GM13977 (cell line): ENCODE measurements at regions not wholly inside any gene's neighbourhood (a gene's known extent, or its start where the extent isn't known, plus 50 kb on each side); places are given as distances from the start of the nearest gene placed in this dataset.

ENCODE experiments used
- DNase-seq: peaks from one replicate; pipeline ENCODE4 v3.0.0; 2012; ENCODE audit warnings: low spot score
- in situ Hi-C: fragments of 300-500 bp; cut with MboI; formaldehyde crosslinking; loops from one replicate; pipeline ENCODE4 v1.12.0; 2022; ENCODE audit warnings: low sequenced_read_pairs, low pct_unique_long_range_greater_than_20kb, mixed read lengths, inconsistent platforms; ENCODE audit not compliant: unreplicated experiment
- TF ChIP-seq, protein P1 (sequence below): IDR thresholded peaks from 2 replicates; pipeline ENCODE4 v1.5.1; 2012; ENCODE audit warnings: mild to moderate bottlenecking, control low read depth; ENCODE audit not compliant: insufficient read depth; ENCODE audit errors: extremely low read depth, missing control alignments

DNA sequence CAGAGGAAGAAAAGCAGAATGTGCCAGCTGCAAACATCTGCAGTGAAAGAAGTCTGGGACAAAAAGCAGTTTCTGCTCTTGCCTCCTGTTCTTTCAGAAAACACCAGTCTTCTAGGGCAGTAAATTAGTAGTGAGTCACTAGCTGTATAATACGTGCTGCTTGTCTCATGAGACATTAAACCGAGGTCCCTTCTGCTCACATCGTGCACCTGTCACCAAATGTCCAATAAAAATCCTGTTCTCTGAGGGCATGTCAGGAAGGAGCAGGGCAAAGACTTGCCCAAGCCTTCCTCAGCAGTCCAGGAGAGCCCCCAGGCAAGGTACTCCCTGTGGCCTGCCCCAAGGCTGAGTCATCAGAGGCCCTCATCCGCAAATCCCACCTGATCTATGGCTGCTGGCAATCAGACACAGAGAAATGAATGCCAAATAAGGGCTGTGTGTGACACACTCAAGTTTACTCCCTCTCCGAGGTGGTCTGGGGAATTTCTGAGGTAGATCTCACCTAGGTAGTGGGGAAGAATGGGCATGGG lies 255.3 kb upstream of the SMARCA2 start:
- no peak for DNase-seq
- TF ChIP-seq, protein P1, sequence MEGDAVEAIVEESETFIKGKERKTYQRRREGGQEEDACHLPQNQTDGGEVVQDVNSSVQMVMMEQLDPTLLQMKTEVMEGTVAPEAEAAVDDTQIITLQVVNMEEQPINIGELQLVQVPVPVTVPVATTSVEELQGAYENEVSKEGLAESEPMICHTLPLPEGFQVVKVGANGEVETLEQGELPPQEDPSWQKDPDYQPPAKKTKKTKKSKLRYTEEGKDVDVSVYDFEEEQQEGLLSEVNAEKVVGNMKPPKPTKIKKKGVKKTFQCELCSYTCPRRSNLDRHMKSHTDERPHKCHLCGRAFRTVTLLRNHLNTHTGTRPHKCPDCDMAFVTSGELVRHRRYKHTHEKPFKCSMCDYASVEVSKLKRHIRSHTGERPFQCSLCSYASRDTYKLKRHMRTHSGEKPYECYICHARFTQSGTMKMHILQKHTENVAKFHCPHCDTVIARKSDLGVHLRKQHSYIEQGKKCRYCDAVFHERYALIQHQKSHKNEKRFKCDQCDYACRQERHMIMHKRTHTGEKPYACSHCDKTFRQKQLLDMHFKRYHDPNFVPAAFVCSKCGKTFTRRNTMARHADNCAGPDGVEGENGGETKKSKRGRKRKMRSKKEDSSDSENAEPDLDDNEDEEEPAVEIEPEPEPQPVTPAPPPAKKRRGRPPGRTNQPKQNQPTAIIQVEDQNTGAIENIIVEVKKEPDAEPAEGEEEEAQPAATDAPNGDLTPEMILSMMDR, result no peak
- in situ Hi-C loops, result no loop called here

DNA sequence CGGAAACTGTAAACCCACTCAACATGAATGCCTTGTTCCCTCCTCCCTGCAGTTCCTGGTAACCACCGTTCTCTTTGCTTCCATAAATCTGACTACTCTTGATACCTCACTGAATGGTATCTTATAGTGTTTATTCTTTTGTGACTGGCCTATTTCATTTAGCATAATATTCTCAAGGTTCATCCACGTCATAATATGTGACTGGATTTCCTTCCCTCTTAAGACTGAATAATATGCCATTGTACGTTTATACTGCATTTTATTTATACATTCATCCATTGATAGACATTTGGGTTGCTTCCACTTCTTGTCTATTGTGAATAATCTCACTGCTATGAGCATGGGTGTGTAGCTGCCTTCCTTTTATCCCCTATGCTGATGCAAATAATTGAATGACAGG lies 253.3 kb upstream of the SMARCA2 start:
- in situ Hi-C loops, result no loop called here
- TF ChIP-seq, protein P1, result no peak
- no peak for DNase-seq

DNA sequence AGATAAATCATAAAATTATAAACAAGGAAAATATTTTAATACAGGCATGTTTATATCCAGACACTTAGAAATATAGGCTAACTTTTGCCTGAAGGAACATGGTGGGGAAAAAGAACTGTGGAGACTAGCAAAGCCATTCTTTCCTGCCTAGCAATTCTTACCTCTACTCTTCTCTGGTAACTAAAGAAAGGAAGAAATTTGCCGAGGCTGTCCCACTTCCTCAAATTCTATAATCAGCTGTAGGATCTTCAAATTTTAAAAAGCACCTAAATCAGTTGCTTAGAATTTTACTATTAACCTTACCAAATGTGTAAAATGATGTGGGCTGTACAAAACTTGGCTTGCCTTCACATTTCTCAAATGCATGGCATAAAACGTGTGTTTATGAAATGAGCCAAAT lies 249.1 kb upstream of the SMARCA2 start:
- in situ Hi-C loops, result no loop called here
- TF ChIP-seq, protein P1, result no peak
- no peak for DNase-seq

DNA sequence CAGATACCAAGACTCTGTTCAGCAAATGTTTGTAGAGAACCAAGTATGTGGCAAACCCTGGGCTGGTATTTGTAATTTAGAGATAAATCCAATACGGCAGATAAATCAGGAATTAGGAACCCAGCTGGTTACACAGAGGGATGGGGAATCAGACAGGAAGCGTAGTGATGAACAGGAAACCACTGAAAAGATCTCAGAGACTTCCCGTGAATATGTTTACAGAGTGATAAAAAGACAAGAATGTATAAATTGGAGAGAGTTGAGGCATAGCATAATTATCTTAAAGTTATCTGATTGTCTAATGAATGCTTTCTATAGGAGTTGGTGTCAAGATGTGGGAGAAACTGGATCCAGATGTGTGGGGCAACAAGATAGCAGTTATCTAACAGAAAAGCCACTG lies 246.6 kb upstream of the SMARCA2 start:
- DNase-seq, result no peak
- TF ChIP-seq, protein P1, result no peak
- in situ Hi-C loops, result no loop called here

DNA sequence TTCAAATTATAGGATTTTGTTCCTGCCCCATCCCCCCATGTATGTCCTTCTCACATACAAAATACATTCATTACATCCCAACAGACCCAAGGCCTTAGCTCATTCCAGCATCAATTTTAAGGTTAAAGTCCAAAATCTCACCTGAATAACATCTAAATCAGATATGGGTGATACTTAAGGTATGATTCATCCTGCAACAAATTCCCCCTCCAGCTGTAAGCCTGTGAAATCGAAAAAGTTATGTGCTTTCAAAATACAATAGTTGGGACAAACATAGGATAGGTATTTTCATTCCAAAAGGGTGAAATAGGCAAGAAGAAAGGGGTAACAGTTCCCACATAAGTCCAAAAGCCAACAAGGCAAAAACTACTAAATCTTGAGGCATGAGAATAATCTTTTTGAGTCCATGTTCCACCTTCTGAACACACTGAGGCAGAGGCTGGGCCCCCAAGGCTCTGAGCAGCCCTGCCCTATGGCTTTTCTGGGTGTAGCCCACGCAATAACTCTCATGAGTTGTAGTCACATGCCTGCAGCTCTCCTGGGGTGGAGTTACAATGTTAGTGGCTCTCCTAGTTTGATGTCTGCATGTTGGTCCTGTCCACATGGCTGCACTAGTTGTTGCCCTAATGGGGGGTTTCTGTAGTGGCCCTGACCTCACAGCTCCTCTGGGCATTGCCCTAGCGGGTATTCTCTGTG lies 243.9 kb upstream of the SMARCA2 start:
- no peak for DNase-seq
- in situ Hi-C loops, result no loop called here
- TF ChIP-seq, protein P1, result no peak

DNA sequence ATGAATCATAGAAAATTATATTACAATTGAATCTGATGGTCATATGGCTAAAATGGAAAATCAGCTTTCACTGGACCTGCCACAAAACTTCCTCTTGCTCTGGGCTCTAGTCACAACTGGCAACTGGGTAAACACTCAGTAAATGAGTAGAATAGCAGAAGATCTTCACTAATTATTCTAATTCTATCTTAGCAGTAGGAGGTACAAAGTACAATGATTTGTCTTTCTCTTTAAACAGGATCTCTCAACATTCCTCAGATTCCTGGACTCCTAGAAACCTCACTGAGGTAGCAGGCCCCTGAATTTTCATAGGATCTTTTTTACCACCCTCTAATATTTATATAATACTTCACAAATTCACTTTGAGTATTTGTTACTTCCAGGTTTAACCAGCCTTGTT lies 239.9 kb upstream of the SMARCA2 start:
- DNase-seq, result no peak
- in situ Hi-C loops, result no loop called here
- TF ChIP-seq, protein P1, result no peak
